Trophoblast cell (in vitro differentiated cells and primary cell): ENCODE measurements at regions not wholly inside any gene's neighbourhood (a gene's known extent, or its start where the extent isn't known, plus 50 kb on each side); places are given as distances from the start of the nearest gene placed in this dataset.
A peak's percentile ranks its signal among the peaks of the same experiment; 100 is the strongest.

ENCODE experiments used
- DNase-seq, 2 donors: peaks; one replicate each; pipeline ENCODE4 v3.0.0-alpha.2; 2016
- H2AFZ ChIP-seq: 2 replicates; pipeline ENCODE4 v1.6.1; 2013; ENCODE audit warnings: low read length, moderate library complexity, mild to moderate bottlenecking; ENCODE audit not compliant: insufficient read depth, poor library complexity
- H2AK5ac ChIP-seq: 2 replicates; pipeline ENCODE4 v1.6.1; 2013; ENCODE audit warnings: mild to moderate bottlenecking, low read length
- H2BK120ac ChIP-seq: 2 replicates; pipeline ENCODE4 v1.6.1; 2013; ENCODE audit warnings: low read length, mild to moderate bottlenecking, moderate library complexity; ENCODE audit not compliant: insufficient read depth, poor library complexity
- H2BK12ac ChIP-seq: 2 replicates; pipeline ENCODE4 v1.6.1; 2013; ENCODE audit warnings: mild to moderate bottlenecking, low read length, moderate library complexity
- H2BK5ac ChIP-seq: 2 replicates; pipeline ENCODE4 v1.6.1; 2013; ENCODE audit warnings: low read length, low read depth, moderate library complexity, mild to moderate bottlenecking; ENCODE audit not compliant: poor library complexity
- H3K14ac ChIP-seq: 2 replicates; pipeline ENCODE4 v1.6.1; 2013; ENCODE audit warnings: mild to moderate bottlenecking, low read length
- H3K18ac ChIP-seq: 2 replicates; pipeline ENCODE4 v1.6.1; 2013; ENCODE audit warnings: mild to moderate bottlenecking, low read length
- H3K23ac ChIP-seq: 2 replicates; pipeline ENCODE4 v1.6.1; 2013; ENCODE audit warnings: low read length
- H3K27ac ChIP-seq: 2 replicates; pipeline ENCODE4 v1.5.1; 2013; ENCODE audit warnings: low read depth, mild to moderate bottlenecking, inconsistent platforms, low read length, moderate library complexity
- H3K27me3 ChIP-seq: 2 replicates; pipeline ENCODE4 v1.6.1; 2013; ENCODE audit warnings: inconsistent platforms, mild to moderate bottlenecking, low read length, moderate library complexity; ENCODE audit not compliant: insufficient read depth
- H3K36me3 ChIP-seq, 2 experiments: 1 replicate in 1 of 2; 2 replicates in 1 of 2; pipeline ENCODE4 v1.6.1; 2013; ENCODE audit warnings: low read length in 2 of 2, mild to moderate bottlenecking in 2 of 2, moderate library complexity in 1 of 2; ENCODE audit not compliant: insufficient read depth in 2 of 2, control insufficient read depth in 1 of 2
- H3K4ac ChIP-seq: 2 replicates; pipeline ENCODE4 v1.6.1; 2013; ENCODE audit warnings: low read depth, mild to moderate bottlenecking, low read length, moderate library complexity
- H3K4me1 ChIP-seq, 2 experiments: 1 replicate in 1 of 2; 2 replicates in 1 of 2; pipeline ENCODE4 v1.6.1; 2013; ENCODE audit warnings: low read length in 2 of 2, mild to moderate bottlenecking in 2 of 2, moderate library complexity in 1 of 2; ENCODE audit not compliant: insufficient read depth in 2 of 2, control insufficient read depth in 1 of 2
- H3K4me2 ChIP-seq: 2 replicates; pipeline ENCODE4 v1.6.1; 2013; ENCODE audit warnings: inconsistent platforms, mild to moderate bottlenecking, low read length, moderate library complexity
- H3K4me3 ChIP-seq: 2 replicates; pipeline ENCODE4 v1.5.1; 2013; ENCODE audit warnings: mild to moderate bottlenecking, low read depth, low read length, inconsistent platforms
- H3K79me1 ChIP-seq: one replicate; pipeline ENCODE4 v1.6.1; 2013; ENCODE audit warnings: low read length
- H3K79me2 ChIP-seq: 2 replicates; pipeline ENCODE4 v1.6.1; 2013; ENCODE audit warnings: low read length, mild to moderate bottlenecking; ENCODE audit not compliant: control insufficient read depth, insufficient read depth, poor library complexity
- H3K9ac ChIP-seq: 2 replicates; pipeline ENCODE4 v1.6.1; 2013; ENCODE audit warnings: mild to moderate bottlenecking, low read length
- H3K9me3 ChIP-seq: 2 replicates; pipeline ENCODE4 v1.6.1; 2013; ENCODE audit warnings: low read depth, mild to moderate bottlenecking, control low read depth, inconsistent platforms, low read length; ENCODE audit not compliant: insufficient read depth
- H4K12ac ChIP-seq: 2 replicates; pipeline ENCODE4 v1.6.1; 2013; ENCODE audit warnings: low read depth, mild to moderate bottlenecking, low read length, moderate library complexity
- H4K8ac ChIP-seq: 2 replicates; pipeline ENCODE4 v1.6.1; 2013; ENCODE audit warnings: low read depth, mild to moderate bottlenecking, low read length, moderate library complexity
- H4K91ac ChIP-seq: one replicate; pipeline ENCODE4 v1.6.1; 2013; ENCODE audit warnings: low read depth, mild to moderate bottlenecking, low read length, moderate library complexity
- WGBS: extraction: QIAGEN DNeasy Blood & Tissue Kit; methylation state at CpG from one replicate; pipeline ENCODE4 v1.1.7; 2013; ENCODE audit warnings: missing lambda C conversion rate; ENCODE audit not compliant: insufficient read length, insufficient coverage; ENCODE audit errors: extremely low coverage; 5-methylcytosine and 5-hydroxymethylcytosine counted together

DNA sequence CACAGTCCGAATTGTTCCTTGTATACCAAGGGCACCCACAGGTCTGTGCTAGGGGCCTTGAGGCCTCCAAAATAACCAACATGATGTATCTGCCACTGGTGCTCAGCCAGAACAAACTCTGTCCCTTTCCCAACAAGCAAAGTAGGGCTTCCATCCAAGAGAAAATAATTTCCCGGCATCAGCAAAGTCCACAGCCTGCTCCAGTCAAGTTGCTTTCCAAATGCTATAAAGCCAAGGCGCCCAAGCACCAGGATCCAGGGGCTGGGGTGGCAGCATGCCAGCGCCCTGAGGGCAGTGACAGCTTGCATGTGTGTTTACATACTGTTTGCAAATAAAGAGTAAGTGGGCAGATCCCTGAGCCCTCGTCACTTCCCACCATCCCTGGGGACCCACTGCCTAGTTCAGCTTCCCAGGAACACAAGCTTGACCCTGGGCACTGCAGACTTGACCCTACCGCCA, 155.9 kb downstream of the ERCC6L2 start:
- WGBS = no CpG with 5 or more reads among the region's 6 CpGs

DNA sequence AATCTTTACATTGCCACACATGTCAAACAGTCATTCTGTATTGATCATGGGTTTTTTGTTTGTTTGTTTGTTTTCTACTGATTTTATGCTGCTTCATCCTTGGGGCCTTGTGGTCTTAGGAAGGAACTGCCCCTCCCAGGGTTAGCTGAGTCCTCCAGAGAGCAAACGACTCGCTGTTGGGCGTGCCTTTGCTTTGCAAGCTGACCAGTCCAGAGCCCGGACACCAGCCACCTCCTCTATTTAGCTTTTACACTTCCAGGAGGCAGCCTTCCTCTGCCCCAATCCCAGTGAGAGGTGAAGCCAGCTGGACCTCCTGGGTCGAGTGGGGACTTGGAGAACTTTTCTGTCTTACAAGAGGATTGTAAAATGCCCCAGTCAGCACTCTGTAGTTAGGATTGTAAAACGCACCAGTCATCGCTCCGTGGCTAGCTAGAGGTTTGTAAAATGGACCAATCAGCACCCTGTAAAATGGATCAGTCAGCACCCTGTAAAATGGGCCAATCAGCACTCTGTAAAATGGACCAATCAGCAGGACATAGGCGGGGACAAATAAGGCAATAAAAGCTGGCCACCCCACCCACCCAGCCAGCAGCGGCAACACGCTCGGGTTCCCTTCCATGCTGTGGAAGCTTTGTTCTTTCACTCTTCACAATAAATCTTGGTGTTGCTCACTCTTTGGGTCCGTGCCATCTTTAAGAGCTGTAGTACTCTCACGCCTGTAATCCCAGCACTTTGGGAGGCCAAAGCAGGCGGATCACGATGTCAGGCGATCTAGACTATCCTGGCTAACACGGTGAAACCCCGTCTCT, 154.4 kb downstream of the ERCC6L2 start:
- no peak overlapping the region for H2AFZ ChIP-seq
- no CpG with 5 or more reads among the region's 19 CpGs for WGBS

More for the DNA sequence above, 155.9 kb downstream of the ERCC6L2 start:
- Histone ChIP-seq H3K79me1 (peaks cover 9% of the 10 kb centered on the region), H3K9ac (no peak overlapping the region), H3K4me3 (no peak overlapping the region), H3K4me2 (no peak overlapping the region), H3K18ac (no peak overlapping the region), H4K91ac (no peak overlapping the region), H3K4ac (no peak overlapping the region), H3K4me1 (peaks cover 12 to 14% of the 10 kb centered on the region in 2 experiments), H4K12ac (no peak overlapping the region), H2BK12ac (no peak overlapping the region), H3K23ac (no peak overlapping the region), H3K79me2 (peaks cover 2% of the 10 kb centered on the region), H3K36me3 (no peaks in the 10 kb centered on the region), H2BK120ac (no peak overlapping the region), H3K27me3 (peaks cover 5% of the 10 kb centered on the region), H3K14ac (no peak overlapping the region), H2AK5ac (no peak overlapping the region), H4K8ac (no peak overlapping the region), H3K27ac (no peak overlapping the region), H2BK5ac (no peak overlapping the region), H3K9me3 (peaks cover 27% of the 10 kb centered on the region), H2AFZ (no peak overlapping the region)
- DNase-seq = no peak

GRCh38 chr9:96027251-96028131, 152.0 kb downstream of the ERCC6L2 start:
- peaks cover 9% of the 10 kb centered on the region for H3K79me1 ChIP-seq
- no peak overlapping the region for H2BK5ac ChIP-seq
- peak overlapping the region; percentile 5 for H2AK5ac ChIP-seq
- no peak overlapping the region for H3K23ac ChIP-seq
- peak overlapping the region; percentile 59 for H2BK120ac ChIP-seq
- peak overlapping the region; percentile 21 for H3K18ac ChIP-seq
- no peak overlapping the region for H3K4ac ChIP-seq
- peaks cover 8% of the 10 kb centered on the region for H3K27me3 ChIP-seq
- peak overlapping the region; percentile 38 for H2BK12ac ChIP-seq
- H3K27ac ChIP-seq = no peak overlapping the region
- H4K12ac ChIP-seq = peak overlapping the region; percentile 40
- H3K79me2 ChIP-seq = peaks cover 2% of the 10 kb centered on the region
- H3K4me2 ChIP-seq = peak overlapping the region; percentile 54
- H4K8ac ChIP-seq = peak overlapping the region; percentile 64
- peak overlapping the region; percentile 43 for H3K4me3 ChIP-seq
- H3K14ac ChIP-seq = peak overlapping the region; percentile 71
- no peak for DNase-seq
- peaks cover 9% of the 10 kb centered on the region for H3K9me3 ChIP-seq
- peak overlapping the region; percentile 29 for H4K91ac ChIP-seq
- H3K9ac ChIP-seq = no peak overlapping the region
- H3K36me3 ChIP-seq = no peaks in the 10 kb centered on the region
- no CpG with 5 or more reads among the region's 72 CpGs for WGBS
- H2AFZ ChIP-seq = peak overlapping the region; percentile 37
- peaks cover 15 to 19% of the 10 kb centered on the region in 2 experiments for H3K4me1 ChIP-seq

More for the DNA sequence above, 154.4 kb downstream of the ERCC6L2 start:
- no peak overlapping the region for H3K18ac ChIP-seq
- DNase-seq = no peak
- no peak overlapping the region for H4K8ac ChIP-seq
- peaks cover 13 to 16% of the 10 kb centered on the region in 2 experiments for H3K4me1 ChIP-seq
- no peak overlapping the region for H4K12ac ChIP-seq
- H3K36me3 ChIP-seq = no peaks in the 10 kb centered on the region
- H2BK12ac ChIP-seq = no peak overlapping the region
- no peak overlapping the region for H2BK5ac ChIP-seq
- H3K4me3 ChIP-seq = no peak overlapping the region
- no peak overlapping the region for H3K23ac ChIP-seq
- no peak overlapping the region for H3K27ac ChIP-seq
- no peak overlapping the region for H3K14ac ChIP-seq
- no peak overlapping the region for H3K9ac ChIP-seq
- peaks cover 18% of the 10 kb centered on the region for H3K9me3 ChIP-seq
- H2AK5ac ChIP-seq = no peak overlapping the region
- no peak overlapping the region for H3K4ac ChIP-seq
- H4K91ac ChIP-seq = no peak overlapping the region
- peaks cover 8% of the 10 kb centered on the region for H3K27me3 ChIP-seq
- peaks cover 2% of the 10 kb centered on the region for H3K79me2 ChIP-seq
- no peak overlapping the region for H2BK120ac ChIP-seq
- no peak overlapping the region for H3K4me2 ChIP-seq
- peaks cover 9% of the 10 kb centered on the region for H3K79me1 ChIP-seq

GRCh38 chr9:96026655-96027213, 151.2 kb downstream of the ERCC6L2 start:
- no peak overlapping the region for H3K23ac ChIP-seq
- H3K4me3 ChIP-seq = peak overlapping the region; percentile 43
- H2BK12ac ChIP-seq = peak overlapping the region; percentile 23
- H3K36me3 ChIP-seq = no peaks in the 10 kb centered on the region
- peak overlapping the region; percentile 6 for H3K18ac ChIP-seq
- H3K9ac ChIP-seq = no peak overlapping the region
- H3K27me3 ChIP-seq = peaks cover 14% of the 10 kb centered on the region
- 100% methylated on average over 5 of the region's 5 CpGs for WGBS
- H3K4ac ChIP-seq = no peak overlapping the region
- no peak overlapping the region for H2AFZ ChIP-seq
- peaks cover 6% of the 10 kb centered on the region for H3K9me3 ChIP-seq
- peak overlapping the region; percentile 54 for H3K4me2 ChIP-seq
- peak overlapping the region; percentile 53 for H4K91ac ChIP-seq
- H4K12ac ChIP-seq = no peak overlapping the region
- H2AK5ac ChIP-seq = peak overlapping the region; percentile 43
- H2BK5ac ChIP-seq = no peak overlapping the region
- no peak for DNase-seq
- peak overlapping the region; percentile 16 for H3K14ac ChIP-seq
- peaks cover 9% of the 10 kb centered on the region for H3K79me1 ChIP-seq
- no peak overlapping the region for H3K27ac ChIP-seq
- peak overlapping the region; percentile 9 for H2BK120ac ChIP-seq
- H3K79me2 ChIP-seq = peaks cover 2% of the 10 kb centered on the region
- H3K4me1 ChIP-seq = peaks cover 22 to 24% of the 10 kb centered on the region in 2 experiments
- H4K8ac ChIP-seq = no peak overlapping the region
